Lung (tissue), 11 donors: ENCODE measurements at regions not wholly inside any gene's neighbourhood (a gene's known extent, or its start where the extent isn't known, plus 50 kb on each side); places are given as distances from the start of the nearest gene placed in this dataset.

Experiments used
- ATAC-seq: fragments of 200-7000 bp; cut with Tn5 transposase; one replicate; pipeline ENCODE4 v1.9.1; 2020; ENCODE audit warnings: moderate number of reproducible peaks; ENCODE audit not compliant: insufficient read depth, low FRiP score
- DNase-seq, 3 donors: peaks; one replicate each; pipeline ENCODE4 v3.0.0-alpha.2; 2013 to 2017
- H3K27ac ChIP-seq, 2 donors: one replicate each; pipeline ENCODE4 v1.5.1; 2013; ENCODE audit warnings: mild to moderate bottlenecking in 2 of 2, moderate library complexity in 2 of 2, control low read depth in 1 of 2, inconsistent platforms in 1 of 2, low read depth in 1 of 2, low read length in 1 of 2
- H3K27me3 ChIP-seq, 3 donors: one replicate each; pipeline ENCODE4 v1.5.1; 2013; ENCODE audit warnings: low read length in 2 of 3; ENCODE audit not compliant: control insufficient read depth in 3 of 3, insufficient read depth in 3 of 3
- H3K36me3 ChIP-seq, 4 donors: one replicate each; pipeline ENCODE4 v1.5.1; 2013; ENCODE audit warnings: low read length in 4 of 4, mild to moderate bottlenecking in 1 of 4, moderate library complexity in 1 of 4; ENCODE audit not compliant: control insufficient read depth in 4 of 4, insufficient read depth in 4 of 4
- H3K4me1 ChIP-seq, 5 donors: one replicate each; pipeline ENCODE4 v1.5.1; 2013; ENCODE audit warnings: low read length in 5 of 5, mild to moderate bottlenecking in 2 of 5, moderate library complexity in 1 of 5; ENCODE audit not compliant: control insufficient read depth in 5 of 5, insufficient read depth in 5 of 5
- H3K4me3 ChIP-seq: one replicate; pipeline ENCODE4 v1.5.1; 2013; ENCODE audit warnings: mild to moderate bottlenecking, control low read depth, moderate library complexity
- H3K9ac ChIP-seq, 2 donors: one replicate each; pipeline ENCODE4 v1.5.1; 2013; ENCODE audit warnings: low read length in 2 of 2, control low read depth in 1 of 2; ENCODE audit not compliant: insufficient read depth in 1 of 2
- H3K9me3 ChIP-seq, 4 donors: one replicate each; pipeline ENCODE4 v1.5.1; 2013; ENCODE audit warnings: low read length in 3 of 4, mild to moderate bottlenecking in 1 of 4, moderate library complexity in 1 of 4; ENCODE audit not compliant: control insufficient read depth in 4 of 4, insufficient read depth in 3 of 4
- WGBS, 2 donors: extraction: QIAGEN DNeasy Blood & Tissue Kit; methylation state at CpG; one replicate each; pipeline ENCODE4 v1.1.7; 2013; 5-methylcytosine and 5-hydroxymethylcytosine counted together
- TF ChIP-seq, protein P1 (sequence below): IDR thresholded peaks from 2 replicates; pipeline ENCODE4 v1.5.1; 2012; ENCODE audit warnings: mild to moderate bottlenecking; ENCODE audit errors: control extremely low read depth, extremely low read depth
- donor health status: control.
- donor health status: control.
- donor health status: Bipolar disorder and iron deficiency.
- donor health status: healthy.
- donor health status: DM: yes; HTN: yes; CAD: no.

DNA sequence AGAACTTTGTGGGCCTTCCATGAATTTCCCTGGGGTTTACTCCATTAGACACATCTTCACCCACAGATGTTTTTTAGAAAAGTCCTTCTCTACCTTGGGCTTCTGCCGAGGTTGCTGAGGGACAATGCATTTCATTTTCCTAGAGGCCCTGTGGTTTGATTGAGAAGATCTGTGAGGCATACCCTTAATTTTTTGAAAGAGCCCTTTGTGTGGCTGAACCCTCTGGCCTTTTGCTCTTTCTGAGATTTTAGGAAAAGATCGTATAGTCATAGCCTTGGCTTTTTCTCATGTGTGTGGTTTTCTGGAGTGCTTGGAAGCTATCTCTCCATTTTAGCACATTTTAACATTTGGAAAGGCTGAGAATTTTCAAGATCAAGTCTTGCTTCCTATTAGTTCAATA, 119.8 kb upstream of the LYZL1 start:
- WGBS, 2 donors = 69 to 73% methylated on average over 2 of the region's 2 CpGs
- TF ChIP-seq, protein P1, sequence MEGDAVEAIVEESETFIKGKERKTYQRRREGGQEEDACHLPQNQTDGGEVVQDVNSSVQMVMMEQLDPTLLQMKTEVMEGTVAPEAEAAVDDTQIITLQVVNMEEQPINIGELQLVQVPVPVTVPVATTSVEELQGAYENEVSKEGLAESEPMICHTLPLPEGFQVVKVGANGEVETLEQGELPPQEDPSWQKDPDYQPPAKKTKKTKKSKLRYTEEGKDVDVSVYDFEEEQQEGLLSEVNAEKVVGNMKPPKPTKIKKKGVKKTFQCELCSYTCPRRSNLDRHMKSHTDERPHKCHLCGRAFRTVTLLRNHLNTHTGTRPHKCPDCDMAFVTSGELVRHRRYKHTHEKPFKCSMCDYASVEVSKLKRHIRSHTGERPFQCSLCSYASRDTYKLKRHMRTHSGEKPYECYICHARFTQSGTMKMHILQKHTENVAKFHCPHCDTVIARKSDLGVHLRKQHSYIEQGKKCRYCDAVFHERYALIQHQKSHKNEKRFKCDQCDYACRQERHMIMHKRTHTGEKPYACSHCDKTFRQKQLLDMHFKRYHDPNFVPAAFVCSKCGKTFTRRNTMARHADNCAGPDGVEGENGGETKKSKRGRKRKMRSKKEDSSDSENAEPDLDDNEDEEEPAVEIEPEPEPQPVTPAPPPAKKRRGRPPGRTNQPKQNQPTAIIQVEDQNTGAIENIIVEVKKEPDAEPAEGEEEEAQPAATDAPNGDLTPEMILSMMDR = no peak

DNA sequence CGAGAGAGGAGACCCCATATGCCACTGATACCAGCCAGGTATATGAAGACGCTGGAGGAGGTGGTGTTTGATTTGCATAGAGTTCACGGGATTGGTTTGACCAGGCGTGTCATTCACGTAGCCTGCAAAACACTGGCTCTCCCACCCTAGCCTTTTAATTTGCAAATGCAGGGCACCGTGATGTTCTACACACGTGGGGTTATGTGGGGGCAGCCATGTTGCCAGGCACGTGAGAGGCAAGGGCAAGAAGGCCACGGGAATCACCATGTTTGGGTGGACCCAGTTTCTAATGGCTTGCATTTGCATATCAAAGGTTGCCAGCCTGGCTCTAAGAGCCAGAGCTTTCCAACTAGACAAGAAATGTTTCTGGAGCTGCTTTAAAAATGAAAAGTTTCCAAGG, 117.2 kb upstream of the LYZL1 start:
- DNase-seq (no peak), ATAC-seq (no peak)
- WGBS, 2 donors = 77 to 86% methylated on average over 9 of the region's 9 CpGs
- H3K27ac ChIP-seq = no peak overlapping the region
- TF ChIP-seq, protein P1 = no peak
- H3K4me1 ChIP-seq = no peaks in the 10 kb centered on the region
- H3K9ac ChIP-seq = no peak overlapping the region
- no peaks in the 10 kb centered on the region for H3K27me3 ChIP-seq
- H3K36me3 ChIP-seq = no peaks in the 10 kb centered on the region
- H3K4me3 ChIP-seq = no peak overlapping the region
- peaks cover 0 to 8% (median 7%) of the 10 kb centered on the region in 4 donors for H3K9me3 ChIP-seq

More for the DNA sequence above, 119.8 kb upstream of the LYZL1 start:
- Histone ChIP-seq H3K27ac (no peak overlapping the region), H3K27me3 (no peaks in the 10 kb centered on the region), H3K9ac (no peak overlapping the region), H3K4me1 (no peaks in the 10 kb centered on the region), H3K36me3 (no peaks in the 10 kb centered on the region), H3K9me3 (peaks cover 0 to 14% (median 7%) of the 10 kb centered on the region in 4 donors), H3K4me3 (no peak overlapping the region)
- no peak for DNase-seq
- ATAC-seq = no peak

DNA sequence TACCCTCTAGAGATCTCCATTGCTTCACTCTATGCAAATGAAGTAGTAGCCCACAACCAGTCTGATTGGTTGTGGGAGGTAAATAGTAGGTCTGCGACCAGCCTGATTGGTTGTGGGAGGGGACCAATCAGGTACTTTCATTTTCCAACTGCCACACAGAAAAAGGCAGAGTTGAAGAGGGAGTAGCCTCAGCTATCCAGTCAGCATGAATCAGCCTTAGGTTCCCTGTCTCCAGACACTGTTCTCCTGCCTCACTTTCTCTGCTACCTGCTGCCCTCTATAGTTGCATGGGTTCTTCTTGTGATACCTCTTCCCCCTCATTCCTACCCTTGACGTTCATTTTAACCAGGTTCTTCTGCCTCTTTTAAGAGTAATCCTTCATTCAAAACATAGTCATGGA, 114.5 kb upstream of the LYZL1 start:
- Histone ChIP-seq H3K9ac (no peak overlapping the region), H3K27ac (no peak overlapping the region), H3K36me3 (no peaks in the 10 kb centered on the region), H3K4me1 (peaks cover 0 to 8% (median 2%) of the 10 kb centered on the region in 5 donors), H3K4me3 (no peak overlapping the region), H3K9me3 (peaks cover 0 to 8% (median 6%) of the 10 kb centered on the region in 4 donors), H3K27me3 (no peaks in the 10 kb centered on the region)
- no peak for ATAC-seq
- TF ChIP-seq, protein P1 = no peak
- WGBS, 2 donors = 84 to 94% methylated on average over 2 of the region's 2 CpGs
- DNase-seq = no peak
